GM23338 (cell line): ENCODE measurements at regions not wholly inside any gene's neighbourhood (a gene's known extent, or its start where the extent isn't known, plus 50 kb on each side); places are given as distances from the start of the nearest gene placed in this dataset.

Source experiments
- ATAC-seq: fragments of 200-7000 bp; cut with Tn5 transposase; 3 replicates; pipeline ENCODE4 v1.9.1; 2020
- DNase-seq: peaks from one replicate; pipeline ENCODE4 v3.0.0-alpha.2; 2015; ENCODE audit warnings: low spot score
- H2AFZ ChIP-seq: fragments of 200-600 bp; sonication (generic); 2 replicates; pipeline ENCODE4 v1.8.0; 2016; ENCODE audit warnings: antibody characterized with exemption, mild to moderate bottlenecking, moderate library complexity
- H3F3A ChIP-seq: fragments of 200-600 bp; sonication (generic); replicated peaks from 2 replicates; pipeline ENCODE4 v1.8.0; 2017; ENCODE audit warnings: antibody characterized with exemption, mixed run types, low read depth
- H3K27ac ChIP-seq: fragments of 200-600 bp; sonication (generic); 2 replicates; pipeline ENCODE4 v1.6.1; 2016; ENCODE audit warnings: low read depth
- H3K27me3 ChIP-seq: fragments of 200-600 bp; sonication (generic); 2 replicates; pipeline ENCODE4 v1.8.0; 2016; ENCODE audit warnings: mild to moderate bottlenecking, mixed run types, moderate library complexity; ENCODE audit not compliant: insufficient read depth
- H3K36me3 ChIP-seq: fragments of 200-600 bp; sonication (generic); 2 replicates; pipeline ENCODE4 v1.8.0; 2016; ENCODE audit warnings: mild to moderate bottlenecking; ENCODE audit not compliant: insufficient read depth
- H3K4me1 ChIP-seq: fragments of 200-600 bp; sonication (generic); 2 replicates; pipeline ENCODE4 v1.8.0; 2016; ENCODE audit warnings: mild to moderate bottlenecking, moderate library complexity; ENCODE audit not compliant: insufficient read depth
- H3K4me2 ChIP-seq: fragments of 200-600 bp; sonication (generic); 2 replicates; pipeline ENCODE4 v1.7.1; 2017; ENCODE audit warnings: mixed run types
- H3K4me3 ChIP-seq: fragments of 200-600 bp; sonication (generic); 2 replicates; pipeline ENCODE4 v1.6.1; 2016; ENCODE audit warnings: mixed run types
- H3K79me2 ChIP-seq: fragments of 200-600 bp; sonication (generic); replicated peaks from 2 replicates; pipeline ENCODE4 v1.8.0; 2017; ENCODE audit warnings: mild to moderate bottlenecking; ENCODE audit not compliant: insufficient read depth
- H3K9me2 ChIP-seq: fragments of 200-600 bp; sonication (generic); 2 replicates; pipeline ENCODE4 v1.8.0; 2017; ENCODE audit not compliant: insufficient read depth
- H4K20me1 ChIP-seq: fragments of 200-600 bp; sonication (generic); replicated peaks from 2 replicates; pipeline ENCODE4 v1.8.0; 2017; ENCODE audit warnings: mild to moderate bottlenecking; ENCODE audit not compliant: insufficient read depth
- H3K27ac Mint-ChIP-seq: 2 replicates; pipeline ENCODE4 v1.8.0; 2020; ENCODE audit warnings: inconsistent platforms, mild to moderate bottlenecking, moderate library complexity, mixed read lengths
- H3K27me3 Mint-ChIP-seq: 3 replicates; pipeline ENCODE4 v1.8.0; 2022; ENCODE audit warnings: low read depth, mild to moderate bottlenecking, moderate library complexity, mixed read lengths, inconsistent platforms; ENCODE audit not compliant: insufficient read depth, poor library complexity
- H3K36me3 Mint-ChIP-seq: 3 replicates; pipeline ENCODE4 v1.8.0; 2021; ENCODE audit warnings: low read depth, mild to moderate bottlenecking, inconsistent platforms, moderate library complexity, mixed read lengths
- H3K4me1 Mint-ChIP-seq: 3 replicates; pipeline ENCODE4 v1.8.0; 2020; ENCODE audit warnings: mild to moderate bottlenecking, inconsistent platforms, mixed read lengths
- H3K4me3 Mint-ChIP-seq: 3 replicates; pipeline ENCODE4 v1.8.0; 2021; ENCODE audit warnings: moderate library complexity, mild to moderate bottlenecking, inconsistent platforms, mixed read lengths
- H3K9me3 Mint-ChIP-seq: 3 replicates; pipeline ENCODE4 v1.8.0; 2020; ENCODE audit warnings: moderate library complexity, mild to moderate bottlenecking, inconsistent platforms, mixed read lengths
- CREB1 ChIP-seq: fragments of 250-450 bp; sonication (Bioruptor Pico); IDR thresholded peaks from 2 replicates; pipeline ENCODE4 v1.5.0; 2020; ENCODE audit warnings: low read depth, mild to moderate bottlenecking, moderate library complexity
- JUNB ChIP-seq: IDR thresholded peaks from one replicate; pipeline ENCODE4 v1.6.1; 2016; ENCODE audit warnings: antibody characterized with exemption; ENCODE audit not compliant: unreplicated experiment
- NANOG ChIP-seq: IDR thresholded peaks from 2 replicates; pipeline ENCODE4 v1.6.1; 2016; ENCODE audit warnings: antibody characterized with exemption, borderline replicate concordance
- STAT1 ChIP-seq: IDR thresholded peaks from one replicate; pipeline ENCODE4 v1.6.1; 2016; ENCODE audit warnings: antibody characterized with exemption; ENCODE audit not compliant: unreplicated experiment
- ZNF331 ChIP-seq: fragments of 250-450 bp; sonication (Bioruptor Pico); IDR thresholded peaks from 2 replicates; pipeline ENCODE4 v1.5.0; 2020; ENCODE audit warnings: low read depth, mild to moderate bottlenecking, moderate library complexity
- TF ChIP-seq, protein P1 (sequence below): IDR thresholded peaks from 2 replicates; pipeline ENCODE4 v1.6.1; 2016; ENCODE audit warnings: antibody characterized with exemption
- TF ChIP-seq, protein P2 (sequence below): IDR thresholded peaks from one replicate; pipeline ENCODE4 v1.6.1; 2018; ENCODE audit warnings: antibody characterized with exemption; ENCODE audit not compliant: unreplicated experiment
- TF ChIP-seq, protein P3 (sequence below): fragments of 250-450 bp; sonication (Bioruptor Pico); IDR thresholded peaks from 2 replicates; pipeline ENCODE4 v1.5.0; 2020; ENCODE audit warnings: mild to moderate bottlenecking, moderate library complexity

DNA sequence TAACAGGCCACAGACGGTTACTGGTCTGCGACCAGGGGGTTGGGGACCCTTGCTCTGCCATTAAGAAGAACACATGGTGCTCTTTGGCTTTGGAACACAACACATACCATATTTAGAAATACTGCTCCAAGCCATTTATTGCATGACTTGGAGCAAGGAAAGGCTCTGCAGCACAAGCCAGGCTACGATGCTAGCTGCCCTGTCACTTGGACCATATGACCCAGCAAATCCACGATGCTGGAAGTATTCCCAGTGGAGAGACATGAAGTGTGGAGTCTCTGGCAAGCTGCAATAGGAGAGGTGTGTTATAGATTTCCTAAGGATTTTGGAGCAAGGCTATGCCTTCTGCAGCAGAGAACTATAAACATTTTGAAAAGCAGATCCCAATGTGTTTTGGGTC, 171.2 kb downstream of the HAUS1 start (continued):
- TF ChIP-seq, protein P1, sequence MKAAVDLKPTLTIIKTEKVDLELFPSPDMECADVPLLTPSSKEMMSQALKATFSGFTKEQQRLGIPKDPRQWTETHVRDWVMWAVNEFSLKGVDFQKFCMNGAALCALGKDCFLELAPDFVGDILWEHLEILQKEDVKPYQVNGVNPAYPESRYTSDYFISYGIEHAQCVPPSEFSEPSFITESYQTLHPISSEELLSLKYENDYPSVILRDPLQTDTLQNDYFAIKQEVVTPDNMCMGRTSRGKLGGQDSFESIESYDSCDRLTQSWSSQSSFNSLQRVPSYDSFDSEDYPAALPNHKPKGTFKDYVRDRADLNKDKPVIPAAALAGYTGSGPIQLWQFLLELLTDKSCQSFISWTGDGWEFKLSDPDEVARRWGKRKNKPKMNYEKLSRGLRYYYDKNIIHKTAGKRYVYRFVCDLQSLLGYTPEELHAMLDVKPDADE: no peak
- TF ChIP-seq JUNB: no peak
- no peak for TF ChIP-seq NANOG
- TF ChIP-seq, protein P2, sequence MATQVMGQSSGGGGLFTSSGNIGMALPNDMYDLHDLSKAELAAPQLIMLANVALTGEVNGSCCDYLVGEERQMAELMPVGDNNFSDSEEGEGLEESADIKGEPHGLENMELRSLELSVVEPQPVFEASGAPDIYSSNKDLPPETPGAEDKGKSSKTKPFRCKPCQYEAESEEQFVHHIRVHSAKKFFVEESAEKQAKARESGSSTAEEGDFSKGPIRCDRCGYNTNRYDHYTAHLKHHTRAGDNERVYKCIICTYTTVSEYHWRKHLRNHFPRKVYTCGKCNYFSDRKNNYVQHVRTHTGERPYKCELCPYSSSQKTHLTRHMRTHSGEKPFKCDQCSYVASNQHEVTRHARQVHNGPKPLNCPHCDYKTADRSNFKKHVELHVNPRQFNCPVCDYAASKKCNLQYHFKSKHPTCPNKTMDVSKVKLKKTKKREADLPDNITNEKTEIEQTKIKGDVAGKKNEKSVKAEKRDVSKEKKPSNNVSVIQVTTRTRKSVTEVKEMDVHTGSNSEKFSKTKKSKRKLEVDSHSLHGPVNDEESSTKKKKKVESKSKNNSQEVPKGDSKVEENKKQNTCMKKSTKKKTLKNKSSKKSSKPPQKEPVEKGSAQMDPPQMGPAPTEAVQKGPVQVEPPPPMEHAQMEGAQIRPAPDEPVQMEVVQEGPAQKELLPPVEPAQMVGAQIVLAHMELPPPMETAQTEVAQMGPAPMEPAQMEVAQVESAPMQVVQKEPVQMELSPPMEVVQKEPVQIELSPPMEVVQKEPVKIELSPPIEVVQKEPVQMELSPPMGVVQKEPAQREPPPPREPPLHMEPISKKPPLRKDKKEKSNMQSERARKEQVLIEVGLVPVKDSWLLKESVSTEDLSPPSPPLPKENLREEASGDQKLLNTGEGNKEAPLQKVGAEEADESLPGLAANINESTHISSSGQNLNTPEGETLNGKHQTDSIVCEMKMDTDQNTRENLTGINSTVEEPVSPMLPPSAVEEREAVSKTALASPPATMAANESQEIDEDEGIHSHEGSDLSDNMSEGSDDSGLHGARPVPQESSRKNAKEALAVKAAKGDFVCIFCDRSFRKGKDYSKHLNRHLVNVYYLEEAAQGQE: no peak
- TF ChIP-seq ZNF331 (CRISPR knock-in tag): no peak

DNA sequence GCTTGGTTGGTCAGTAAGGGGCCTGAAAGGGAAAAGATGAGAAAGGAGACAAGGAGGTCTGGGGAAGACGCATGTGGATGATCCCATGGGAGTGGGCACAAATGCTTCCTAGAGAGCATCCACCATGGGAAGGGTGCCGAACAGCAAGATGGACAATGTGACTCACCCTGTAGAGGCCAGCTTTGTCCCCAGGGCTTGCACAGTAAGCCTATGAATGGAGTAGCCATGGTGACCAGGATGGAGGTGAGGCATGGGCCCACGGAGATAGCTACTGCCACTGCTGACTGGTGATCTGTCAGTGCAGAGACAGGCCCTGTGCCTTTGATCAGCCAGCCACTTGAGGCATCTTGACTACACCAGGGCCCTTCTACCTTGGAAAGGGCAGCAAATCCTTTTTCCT, 172.6 kb downstream of the HAUS1 start:
- no peak overlapping the region for H3K27ac ChIP-seq
- ATAC-seq: no peak
- no peak overlapping the region for H3K4me3 ChIP-seq
- H4K20me1 ChIP-seq: peaks cover 6% of the 10 kb centered on the region; the same call in 1 of the 2 replicates
- TF ChIP-seq NANOG (no peak), STAT1 (no peak), CREB1 (CRISPR knock-in tag) (no peak)
- TF ChIP-seq, protein P3, sequence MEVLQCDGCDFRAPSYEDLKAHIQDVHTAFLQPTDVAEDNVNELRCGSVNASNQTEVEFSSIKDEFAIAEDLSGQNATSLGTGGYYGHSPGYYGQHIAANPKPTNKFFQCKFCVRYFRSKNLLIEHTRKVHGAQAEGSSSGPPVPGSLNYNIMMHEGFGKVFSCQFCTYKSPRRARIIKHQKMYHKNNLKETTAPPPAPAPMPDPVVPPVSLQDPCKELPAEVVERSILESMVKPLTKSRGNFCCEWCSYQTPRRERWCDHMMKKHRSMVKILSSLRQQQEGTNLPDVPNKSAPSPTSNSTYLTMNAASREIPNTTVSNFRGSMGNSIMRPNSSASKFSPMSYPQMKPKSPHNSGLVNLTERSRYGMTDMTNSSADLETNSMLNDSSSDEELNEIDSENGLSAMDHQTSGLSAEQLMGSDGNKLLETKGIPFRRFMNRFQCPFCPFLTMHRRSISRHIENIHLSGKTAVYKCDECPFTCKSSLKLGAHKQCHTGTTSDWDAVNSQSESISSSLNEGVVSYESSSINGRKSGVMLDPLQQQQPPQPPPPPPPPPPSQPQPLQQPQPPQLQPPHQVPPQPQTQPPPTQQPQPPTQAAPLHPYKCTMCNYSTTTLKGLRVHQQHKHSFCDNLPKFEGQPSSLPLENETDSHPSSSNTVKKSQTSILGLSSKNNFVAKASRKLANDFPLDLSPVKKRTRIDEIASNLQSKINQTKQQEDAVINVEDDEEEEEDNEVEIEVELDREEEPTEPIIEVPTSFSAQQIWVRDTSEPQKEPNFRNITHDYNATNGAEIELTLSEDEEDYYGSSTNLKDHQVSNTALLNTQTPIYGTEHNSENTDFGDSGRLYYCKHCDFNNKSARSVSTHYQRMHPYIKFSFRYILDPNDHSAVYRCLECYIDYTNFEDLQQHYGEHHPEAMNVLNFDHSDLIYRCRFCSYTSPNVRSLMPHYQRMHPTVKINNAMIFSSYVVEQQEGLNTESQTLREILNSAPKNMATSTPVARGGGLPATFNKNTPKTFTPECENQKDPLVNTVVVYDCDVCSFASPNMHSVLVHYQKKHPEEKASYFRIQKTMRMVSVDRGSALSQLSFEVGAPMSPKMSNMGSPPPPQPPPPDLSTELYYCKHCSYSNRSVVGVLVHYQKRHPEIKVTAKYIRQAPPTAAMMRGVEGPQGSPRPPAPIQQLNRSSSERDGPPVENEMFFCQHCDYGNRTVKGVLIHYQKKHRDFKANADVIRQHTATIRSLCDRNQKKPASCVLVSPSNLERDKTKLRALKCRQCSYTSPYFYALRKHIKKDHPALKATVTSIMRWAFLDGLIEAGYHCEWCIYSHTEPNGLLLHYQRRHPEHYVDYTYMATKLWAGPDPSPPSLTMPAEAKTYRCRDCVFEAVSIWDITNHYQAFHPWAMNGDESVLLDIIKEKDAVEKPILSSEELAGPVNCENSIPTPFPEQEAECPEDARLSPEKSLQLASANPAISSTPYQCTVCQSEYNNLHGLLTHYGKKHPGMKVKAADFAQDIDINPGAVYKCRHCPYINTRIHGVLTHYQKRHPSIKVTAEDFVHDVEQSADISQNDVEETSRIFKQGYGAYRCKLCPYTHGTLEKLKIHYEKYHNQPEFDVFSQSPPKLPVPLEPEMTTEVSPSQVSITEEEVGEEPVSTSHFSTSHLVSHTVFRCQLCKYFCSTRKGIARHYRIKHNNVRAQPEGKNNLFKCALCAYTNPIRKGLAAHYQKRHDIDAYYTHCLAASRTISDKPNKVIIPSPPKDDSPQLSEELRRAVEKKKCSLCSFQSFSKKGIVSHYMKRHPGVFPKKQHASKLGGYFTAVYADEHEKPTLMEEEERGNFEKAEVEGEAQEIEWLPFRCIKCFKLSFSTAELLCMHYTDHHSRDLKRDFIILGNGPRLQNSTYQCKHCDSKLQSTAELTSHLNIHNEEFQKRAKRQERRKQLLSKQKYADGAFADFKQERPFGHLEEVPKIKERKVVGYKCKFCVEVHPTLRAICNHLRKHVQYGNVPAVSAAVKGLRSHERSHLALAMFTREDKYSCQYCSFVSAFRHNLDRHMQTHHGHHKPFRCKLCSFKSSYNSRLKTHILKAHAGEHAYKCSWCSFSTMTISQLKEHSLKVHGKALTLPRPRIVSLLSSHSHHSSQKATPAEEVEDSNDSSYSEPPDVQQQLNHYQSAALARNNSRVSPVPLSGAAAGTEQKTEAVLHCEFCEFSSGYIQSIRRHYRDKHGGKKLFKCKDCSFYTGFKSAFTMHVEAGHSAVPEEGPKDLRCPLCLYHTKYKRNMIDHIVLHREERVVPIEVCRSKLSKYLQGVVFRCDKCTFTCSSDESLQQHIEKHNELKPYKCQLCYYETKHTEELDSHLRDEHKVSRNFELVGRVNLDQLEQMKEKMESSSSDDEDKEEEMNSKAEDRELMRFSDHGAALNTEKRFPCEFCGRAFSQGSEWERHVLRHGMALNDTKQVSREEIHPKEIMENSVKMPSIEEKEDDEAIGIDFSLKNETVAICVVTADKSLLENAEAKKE: no peak
- no peaks in the 10 kb centered on the region; the same call in 1 of the 2 replicates for H3F3A ChIP-seq
- H3K36me3 ChIP-seq: no peaks in the 10 kb centered on the region
- H3K9me2 ChIP-seq: no peaks in the 10 kb centered on the region
- no peaks in the 10 kb centered on the region for H3K27me3 ChIP-seq
- Mint-ChIP-seq H3K9me3 (no peaks in the 10 kb centered on the region), H3K27ac (no peak overlapping the region), H3K27me3 (peaks cover 4% of the 10 kb centered on the region), H3K36me3 (no peaks in the 10 kb centered on the region), H3K4me1 (peaks cover 38% of the 10 kb centered on the region), H3K4me3 (no peak overlapping the region)
- H3K4me1 ChIP-seq: peaks cover 4% of the 10 kb centered on the region; the same call in 1 of the 2 replicates
- H2AFZ ChIP-seq: no peak overlapping the region
- no peak for DNase-seq
- H3K4me2 ChIP-seq: no peak overlapping the region
- no peaks in the 10 kb centered on the region for H3K79me2 ChIP-seq
